ENCODE measurements at regions not wholly inside any gene's neighbourhood (a gene's known extent, or its start where the extent isn't known, plus 50 kb on each side); places are given as distances from the start of the nearest gene placed in this dataset.
"Not testable (repeated sequence)": the region's sequence is repeated elsewhere in the genome, so short reads cannot be mapped to it uniquely, and the experiment has no call there.

DNA sequence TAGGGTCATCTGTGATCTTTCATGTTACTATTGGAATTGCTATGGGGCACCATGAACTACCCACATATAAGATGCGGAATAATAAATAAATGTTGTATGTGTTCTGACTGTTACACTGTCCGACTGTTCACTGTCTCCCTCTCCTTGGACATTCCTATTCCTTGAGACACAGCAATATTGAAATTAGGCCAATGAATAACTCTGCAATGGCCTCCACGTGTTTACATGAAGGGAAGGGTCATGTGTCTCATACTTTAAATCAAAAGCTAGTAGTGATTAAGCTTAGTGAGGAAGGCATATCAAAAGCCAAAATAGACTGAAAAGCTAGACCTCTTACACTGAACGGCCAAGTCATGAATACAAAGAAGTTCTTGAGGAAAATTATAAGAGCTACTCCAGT lies 751.3 kb downstream of the SOCS6 start:
- no peak for DNase-seq

DNA sequence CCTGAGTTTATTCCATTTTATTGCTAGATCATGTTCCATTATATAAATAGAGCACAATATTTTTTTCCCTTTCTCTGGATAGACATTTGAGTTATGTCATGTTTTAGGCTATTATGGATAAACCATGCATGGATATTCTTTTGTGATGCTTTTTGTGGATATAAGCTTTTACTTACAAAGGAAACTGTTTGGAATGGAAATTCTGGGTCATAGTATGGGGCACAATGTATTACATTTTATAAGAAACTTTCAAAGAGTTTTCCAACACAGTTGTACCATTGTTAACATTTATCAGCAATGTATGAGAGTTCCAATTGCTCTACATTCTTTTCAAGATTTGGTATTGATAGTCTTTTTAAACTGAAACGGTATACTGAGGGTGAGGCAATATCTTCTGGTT lies 749.4 kb downstream of the SOCS6 start:
- no peak for DNase-seq

DNA sequence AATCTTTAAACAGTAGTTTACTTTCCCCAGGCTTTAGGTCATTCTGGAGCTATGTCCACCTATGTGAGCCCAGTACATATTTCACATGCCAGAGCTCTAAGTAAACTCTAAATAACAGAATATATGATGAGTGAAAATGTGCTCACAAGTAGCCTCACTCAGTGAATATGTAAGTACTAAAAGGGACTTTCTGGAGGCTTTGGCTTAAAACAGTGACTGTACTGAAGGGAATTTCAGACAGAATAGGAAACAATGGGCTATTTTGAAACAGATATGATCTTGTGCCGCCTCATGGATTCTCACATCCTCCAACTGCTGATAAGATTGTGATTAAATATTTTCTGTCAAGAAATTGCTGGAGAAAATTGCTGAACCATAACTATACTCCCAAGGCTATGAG lies 747.9 kb downstream of the SOCS6 start:
- DNase-seq = no peak

DNA sequence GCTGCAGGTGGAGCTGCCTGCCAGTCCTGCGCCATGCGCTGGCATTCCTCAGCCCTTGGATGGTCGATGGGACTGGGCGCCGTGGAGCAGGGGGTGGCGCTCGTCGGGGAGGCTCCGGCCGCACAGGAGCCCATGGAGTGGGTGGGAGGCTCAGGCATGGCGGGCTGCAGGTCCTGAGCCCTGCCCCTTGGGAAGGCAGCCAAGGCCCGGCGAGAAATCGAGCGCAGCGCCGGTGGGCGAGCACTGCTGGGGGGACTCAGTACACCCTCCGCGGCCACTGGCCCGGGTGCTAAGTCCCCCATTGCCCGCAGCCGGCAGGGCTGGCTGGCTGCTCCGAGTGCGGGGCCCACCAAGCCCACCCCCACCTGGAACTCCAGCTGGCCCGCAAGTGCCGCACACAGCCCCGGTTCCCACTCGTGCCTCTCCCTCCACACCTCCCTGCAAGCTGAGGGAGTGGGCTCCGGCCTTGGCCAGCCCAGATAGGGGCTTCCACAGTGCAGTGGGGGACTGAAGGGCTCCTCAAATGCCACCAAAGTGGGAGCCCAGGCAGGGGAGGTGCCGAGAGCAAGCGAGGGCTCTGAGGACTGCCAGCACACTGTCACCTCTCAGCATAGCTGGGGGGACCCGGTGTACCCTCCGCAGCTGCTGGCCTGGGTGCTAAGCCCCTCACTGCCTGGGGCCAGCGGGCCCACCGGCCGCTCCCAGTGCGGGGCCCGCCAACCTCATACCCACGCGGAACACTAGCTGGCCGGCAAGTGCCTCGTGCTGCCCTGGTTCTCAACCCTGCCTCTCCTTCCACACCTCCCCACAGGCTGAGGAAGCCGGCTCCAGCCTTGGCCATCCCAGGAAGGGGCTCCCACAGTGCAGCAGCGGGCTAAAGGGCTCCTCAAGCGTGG lies 742.7 kb downstream of the SOCS6 start:
- not testable (repeated sequence) for DNase-seq

DNA sequence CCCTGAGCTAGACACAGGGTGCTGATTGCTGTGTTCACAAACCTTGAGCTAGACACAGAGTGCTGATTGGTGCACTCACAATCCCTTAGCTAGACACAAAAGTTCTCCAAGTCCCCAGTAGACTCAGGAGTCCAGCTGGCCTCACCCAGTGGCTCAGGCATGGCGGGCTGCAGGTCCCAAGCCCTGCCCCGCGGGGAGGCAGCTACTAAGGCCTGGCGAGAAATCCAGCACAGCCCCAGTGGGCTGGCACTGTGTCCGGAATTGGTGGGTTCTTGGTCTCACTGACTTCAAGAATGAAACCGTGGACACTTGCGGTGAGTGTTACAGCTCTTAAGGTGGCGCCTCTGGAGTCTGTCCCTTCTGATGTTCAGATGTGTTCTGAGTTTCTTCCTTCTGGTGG lies 741.2 kb downstream of the SOCS6 start:
- not testable (repeated sequence) for DNase-seq

DNA sequence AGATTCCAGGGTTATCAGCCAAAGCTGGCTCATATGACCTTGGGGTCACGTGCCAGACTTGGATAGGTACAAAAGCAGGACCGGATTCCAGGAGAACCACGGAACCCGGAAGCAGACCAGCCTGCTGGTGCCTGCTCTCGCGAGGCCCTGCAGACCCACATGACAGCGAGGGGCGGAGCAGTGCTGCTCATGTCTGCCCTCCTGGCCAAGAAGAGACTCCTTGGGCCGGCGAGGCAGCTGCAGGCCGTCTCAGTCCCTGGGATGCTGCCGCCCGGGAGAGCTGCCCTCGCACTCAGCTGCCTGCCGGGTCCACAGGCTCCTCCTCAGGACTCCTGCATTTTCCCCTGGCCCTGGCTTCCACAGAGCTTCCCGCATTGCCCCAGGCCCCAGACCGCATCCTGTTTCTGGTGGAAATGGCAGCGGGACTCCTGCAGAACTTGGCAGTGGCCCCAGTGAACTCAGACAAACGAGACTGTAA lies 739.5 kb downstream of the SOCS6 start:
- no peak for DNase-seq

DNA sequence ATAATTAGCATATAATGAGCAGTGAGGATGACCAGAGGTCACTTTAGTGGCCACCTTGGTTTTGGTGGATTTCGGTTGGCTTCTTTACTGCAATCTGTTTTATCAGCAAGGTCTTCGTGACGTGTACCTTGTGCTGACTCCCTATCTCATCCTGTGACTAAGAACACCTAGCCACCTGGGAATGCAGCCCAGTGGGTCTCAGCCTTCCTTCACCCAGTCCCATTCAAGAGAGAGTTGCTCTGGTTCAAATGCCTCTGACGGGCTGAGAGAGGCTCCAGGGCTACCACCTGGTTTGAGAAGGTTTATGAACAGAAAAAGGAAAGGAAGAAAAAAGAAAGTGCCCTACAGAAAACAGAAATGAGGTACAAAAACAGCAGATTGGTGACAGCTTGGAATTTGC lies 738.7 kb downstream of the SOCS6 start:
- no peak for DNase-seq

DNA sequence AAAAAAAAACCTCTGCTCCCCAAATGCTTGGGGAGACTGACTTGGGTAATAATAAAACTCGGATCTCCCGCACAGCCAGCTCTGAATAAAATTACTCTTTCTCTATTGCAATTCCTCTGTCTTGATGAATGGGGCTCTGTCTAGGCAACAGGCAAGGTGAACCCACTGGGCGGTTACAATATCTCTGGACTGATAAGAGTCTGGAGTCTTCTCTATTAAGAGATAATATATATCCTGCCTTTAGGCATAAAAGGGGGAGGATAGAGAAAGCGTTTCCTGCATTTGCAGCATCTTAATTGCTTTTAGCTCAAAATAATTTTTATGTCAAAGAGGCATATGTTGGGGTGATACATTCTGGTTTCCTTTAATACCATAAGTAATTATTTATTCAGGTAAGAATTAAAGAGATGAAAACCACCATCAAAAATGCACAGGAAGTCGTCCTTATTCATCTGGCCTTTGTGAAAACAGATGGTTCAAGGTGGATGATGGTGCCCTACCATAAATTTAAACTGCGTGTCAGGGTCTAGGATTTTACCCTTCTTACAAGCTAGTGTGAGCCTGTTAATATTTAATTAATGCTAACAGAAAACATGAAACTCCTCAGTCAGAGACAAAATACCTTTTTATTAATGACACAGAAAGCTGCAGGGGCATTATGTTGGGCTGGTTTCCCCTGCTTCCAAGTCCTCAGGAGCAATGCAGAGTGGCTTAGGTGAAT lies 736.8 kb downstream of the SOCS6 start:
- DNase-seq = no peak

DNA sequence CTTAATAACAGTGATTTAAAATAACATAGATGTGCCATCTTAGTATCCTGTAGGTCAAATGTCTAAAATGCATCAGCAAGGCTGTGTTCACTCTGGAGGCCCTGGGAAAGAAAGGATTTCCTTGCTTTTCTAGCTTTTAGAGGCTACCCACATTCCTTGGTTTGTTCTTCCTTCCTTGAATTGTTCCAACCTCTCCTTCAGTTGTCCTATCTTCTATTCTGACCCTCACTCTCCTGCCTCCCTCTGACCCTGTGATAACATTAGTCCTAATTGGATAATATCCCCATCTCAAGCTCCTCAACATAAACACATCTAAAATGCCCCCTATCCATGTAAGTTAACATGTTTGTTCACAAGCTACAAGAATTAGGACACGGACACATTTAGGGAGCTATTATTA lies 733.5 kb downstream of the SOCS6 start:
- DNase-seq = no peak

DNA sequence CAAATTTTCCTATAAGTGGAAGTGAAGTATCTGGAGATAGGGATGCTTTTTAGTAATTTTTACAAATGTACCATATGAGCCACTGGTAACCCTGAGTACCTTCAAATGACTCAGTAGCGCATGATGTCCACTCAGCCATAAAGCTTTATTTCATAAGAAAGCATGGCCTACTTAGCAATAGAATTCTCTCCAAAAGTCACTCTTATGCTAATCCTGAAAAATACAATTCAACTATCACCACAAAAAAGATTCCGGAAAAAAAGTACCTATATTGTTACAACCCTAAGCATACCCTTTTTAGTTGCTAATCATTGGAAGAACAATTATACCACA lies 732.2 kb downstream of the SOCS6 start:
- DNase-seq = no peak

DNA sequence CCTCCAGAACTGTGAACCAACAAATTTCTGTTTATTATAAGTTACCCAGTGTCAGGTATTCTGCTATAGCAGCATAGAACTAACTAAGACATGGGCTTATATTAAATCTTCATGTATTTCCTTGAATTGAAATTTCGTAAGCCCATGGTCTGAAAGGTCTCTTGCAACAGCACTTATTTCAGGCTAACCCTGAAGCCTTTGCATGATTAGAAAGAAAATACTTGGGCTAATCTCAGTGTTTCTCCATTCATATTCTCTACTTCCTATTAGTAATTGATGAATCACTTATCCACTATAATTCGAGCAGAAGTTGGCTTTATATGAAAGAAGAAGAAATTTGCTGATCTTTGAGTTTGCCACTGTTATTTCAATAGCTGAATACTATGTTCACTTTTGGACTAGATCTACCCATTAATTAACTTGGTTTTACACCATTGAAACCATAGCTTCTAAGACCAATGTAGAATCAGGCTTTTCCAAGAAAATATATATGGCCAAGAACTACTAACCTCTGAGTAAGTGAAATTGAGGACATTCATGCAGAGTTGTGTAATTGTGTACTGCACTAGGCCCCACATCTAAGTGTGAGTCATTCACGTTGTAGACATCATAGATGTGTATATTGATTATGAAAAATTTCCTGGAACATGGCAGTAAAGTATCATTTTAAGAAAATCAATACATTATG lies 731.6 kb downstream of the SOCS6 start:
- DNase-seq = no peak

DNA sequence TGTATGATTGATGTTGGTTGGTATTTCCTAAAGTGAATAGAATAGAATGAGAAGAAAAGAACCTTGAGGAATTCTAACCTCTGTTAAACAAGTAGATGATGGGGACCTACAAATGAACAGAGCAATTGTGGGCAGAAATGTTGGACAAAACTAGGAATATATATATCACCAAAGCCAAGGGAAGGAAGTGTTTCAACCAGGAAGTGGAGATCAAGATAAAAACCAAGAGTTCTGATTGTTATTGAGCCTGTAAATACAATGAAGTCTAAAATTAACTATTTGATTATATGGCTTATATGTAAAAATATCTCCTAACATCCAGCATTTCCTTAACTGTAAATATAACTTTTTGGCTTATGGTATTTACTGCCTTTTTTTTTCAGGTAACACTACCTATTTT lies 730.0 kb downstream of the SOCS6 start:
- no peak for DNase-seq

DNA sequence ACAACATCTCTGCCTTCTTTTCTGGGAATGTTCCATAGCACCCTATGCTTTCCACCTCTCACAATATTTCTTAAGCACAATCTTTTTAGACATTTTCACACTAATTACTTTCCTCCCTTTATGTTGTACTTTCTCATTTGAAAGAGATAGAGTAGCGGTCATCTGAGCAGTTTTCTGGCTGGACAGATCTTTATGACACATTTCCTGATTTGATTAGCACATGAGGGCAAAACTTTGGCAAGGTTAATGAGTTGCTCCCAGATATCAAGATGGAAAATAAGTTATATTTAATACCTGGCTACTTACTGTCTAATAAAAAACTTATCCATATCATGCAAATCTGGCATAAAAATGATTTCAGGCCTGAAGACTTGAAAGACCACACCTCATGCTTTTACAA lies 723.9 kb downstream of the SOCS6 start:
- DNase-seq = no peak

DNA sequence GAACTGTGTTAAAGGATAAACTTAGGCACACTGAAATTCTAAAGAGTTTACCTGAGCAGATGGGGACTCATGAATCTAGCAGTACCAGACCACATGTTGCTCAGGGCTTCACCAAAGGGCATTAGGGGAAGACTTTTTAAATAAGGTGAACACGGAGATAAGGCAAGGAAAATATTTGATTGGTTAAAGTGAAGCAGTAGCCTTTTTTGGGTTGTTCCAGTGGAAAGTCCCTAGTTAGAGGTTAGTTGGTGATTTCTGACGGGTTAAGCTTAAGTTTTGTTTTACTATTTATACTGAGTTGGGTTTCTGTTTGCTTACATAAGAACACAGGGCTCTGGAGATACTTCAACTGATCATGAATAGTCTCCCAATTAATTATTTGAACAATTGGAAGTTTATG lies 722.5 kb downstream of the SOCS6 start:
- no peak for DNase-seq

DNA sequence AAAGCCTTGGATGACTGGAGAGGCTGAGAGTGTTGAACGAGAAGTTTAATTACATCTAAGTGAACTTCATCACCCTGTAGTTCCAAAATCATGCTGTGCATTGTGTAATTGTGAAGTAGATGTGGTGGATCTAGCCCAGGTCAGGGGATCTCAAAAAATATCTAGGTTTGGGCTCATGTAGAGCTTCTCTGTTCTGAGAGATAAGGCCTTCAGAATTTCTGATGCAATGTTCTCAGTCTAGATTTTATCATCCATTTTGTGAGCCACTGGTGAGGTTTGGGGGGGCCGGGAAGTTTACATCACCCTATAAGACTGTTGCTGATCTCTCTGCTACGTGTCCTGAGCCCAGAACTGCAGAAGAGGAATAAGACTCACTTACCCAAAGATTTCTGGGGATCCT lies 719.4 kb downstream of the SOCS6 start:
- no peak for DNase-seq

DNA sequence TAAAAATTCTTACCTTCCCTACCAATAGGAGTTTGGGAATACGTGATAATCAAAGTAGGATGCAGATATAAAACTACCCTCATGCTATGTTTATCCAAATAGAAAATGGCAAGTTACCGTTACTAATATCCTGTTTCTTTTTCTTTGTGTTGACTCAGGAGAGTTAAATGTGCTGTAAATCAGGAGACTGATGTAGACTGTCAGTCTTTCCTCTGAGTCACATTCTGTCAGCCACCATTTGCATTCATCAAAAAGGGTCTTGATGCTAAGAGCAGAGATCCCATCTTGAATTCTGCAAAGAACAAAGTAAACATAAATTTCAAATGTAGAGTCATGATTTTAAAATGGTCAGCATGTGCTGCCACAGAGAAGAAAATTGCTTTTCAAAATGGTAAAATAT lies 712.8 kb downstream of the SOCS6 start:
- DNase-seq = no peak

DNA sequence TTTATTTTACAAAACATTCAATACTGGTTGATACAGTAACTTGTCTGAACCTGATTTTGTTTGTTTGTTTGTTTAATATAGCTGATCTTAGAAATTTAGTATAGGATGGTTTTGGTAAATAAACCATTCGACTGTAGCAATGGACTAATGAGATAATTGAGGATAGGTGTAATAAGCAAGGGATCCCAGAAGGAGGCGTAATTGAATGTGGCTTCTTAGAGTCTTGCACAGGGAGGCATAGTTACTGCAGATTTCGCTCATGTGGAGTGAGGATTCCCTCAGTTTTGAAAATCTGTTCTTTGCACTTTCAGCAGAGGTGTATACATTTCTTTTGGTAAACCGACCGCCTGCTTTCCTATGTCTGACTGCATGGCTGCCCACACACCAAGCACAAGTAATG lies 709.6 kb downstream of the SOCS6 start:
- DNase-seq = no peak

DNA sequence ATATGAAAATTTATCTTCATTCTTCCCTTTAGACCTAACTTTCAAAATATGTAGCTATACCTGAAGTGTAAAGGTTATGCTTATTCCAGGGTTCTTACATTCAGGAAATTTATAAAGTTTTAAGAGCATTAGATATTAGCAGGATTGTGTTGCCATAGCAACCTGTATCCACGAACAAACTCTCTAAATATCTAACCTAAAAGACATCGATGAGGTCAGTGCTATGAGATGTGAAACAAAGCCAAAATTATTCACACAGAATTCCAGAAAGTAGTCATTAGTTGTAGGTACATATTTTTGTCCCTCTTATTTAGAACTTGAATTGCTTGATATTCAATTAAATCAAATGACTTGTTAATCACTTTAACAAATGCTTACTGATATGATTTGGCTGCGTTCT lies 705.3 kb downstream of the SOCS6 start:
- no peak for DNase-seq

DNA sequence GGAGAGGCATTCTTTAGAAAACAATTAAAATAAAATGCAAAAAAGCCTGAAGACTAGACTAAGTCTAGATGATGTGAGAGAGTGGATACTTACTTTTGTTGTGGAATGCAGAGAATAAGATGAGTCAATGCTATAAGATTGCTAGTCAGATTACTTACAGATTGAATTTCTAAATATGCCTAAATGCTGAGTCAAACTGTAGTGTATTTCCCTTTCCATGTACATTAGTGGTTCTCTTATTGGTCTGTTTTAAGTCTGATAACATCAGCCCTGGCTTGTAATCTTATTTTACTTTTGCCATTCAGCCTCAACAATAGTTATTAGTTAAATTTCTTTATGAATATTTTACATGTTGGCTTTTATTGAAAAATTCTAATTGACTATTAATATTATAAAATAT lies 702.7 kb downstream of the SOCS6 start:
- no peak for DNase-seq

DNA sequence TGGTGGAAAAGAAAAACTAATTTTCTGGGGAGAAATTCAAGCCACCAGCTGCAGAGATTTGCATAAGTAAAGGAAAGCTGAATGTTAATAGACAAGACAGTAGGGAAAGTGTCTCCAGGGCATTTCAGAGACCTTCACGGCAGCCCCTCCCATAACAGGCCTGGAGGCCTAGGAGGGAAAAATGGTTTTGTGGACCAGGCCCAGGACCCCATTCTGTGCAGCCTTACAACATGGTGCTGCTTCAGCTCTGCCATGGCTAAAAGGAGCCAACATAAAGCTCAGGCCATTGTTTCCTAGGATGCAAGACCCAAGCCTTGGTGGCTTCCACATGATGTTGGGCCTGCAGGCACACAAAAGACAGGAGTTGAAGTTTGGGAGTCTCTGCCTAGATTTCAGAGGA lies 697.1 kb downstream of the SOCS6 start:
- no peak for DNase-seq

DNA sequence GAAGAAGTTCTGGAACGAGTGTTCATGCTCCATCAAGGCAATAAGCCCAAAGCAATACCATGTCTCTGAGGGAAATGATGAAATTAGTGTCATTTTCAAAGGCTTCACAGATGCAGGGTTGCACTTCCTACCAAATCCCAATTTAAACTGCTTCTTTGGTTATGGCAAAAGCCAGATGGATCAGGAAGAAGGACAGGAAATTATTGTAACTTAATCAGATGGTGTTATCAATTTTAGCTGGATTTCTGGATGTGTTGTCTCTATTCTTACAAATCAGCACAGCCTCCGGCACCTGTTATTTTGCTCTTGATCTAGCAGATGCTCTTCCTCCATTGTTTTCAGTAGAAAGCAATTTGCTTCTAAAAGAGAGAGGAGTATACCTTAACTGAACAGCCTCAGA lies 693.4 kb downstream of the SOCS6 start:
- DNase-seq = no peak

DNA sequence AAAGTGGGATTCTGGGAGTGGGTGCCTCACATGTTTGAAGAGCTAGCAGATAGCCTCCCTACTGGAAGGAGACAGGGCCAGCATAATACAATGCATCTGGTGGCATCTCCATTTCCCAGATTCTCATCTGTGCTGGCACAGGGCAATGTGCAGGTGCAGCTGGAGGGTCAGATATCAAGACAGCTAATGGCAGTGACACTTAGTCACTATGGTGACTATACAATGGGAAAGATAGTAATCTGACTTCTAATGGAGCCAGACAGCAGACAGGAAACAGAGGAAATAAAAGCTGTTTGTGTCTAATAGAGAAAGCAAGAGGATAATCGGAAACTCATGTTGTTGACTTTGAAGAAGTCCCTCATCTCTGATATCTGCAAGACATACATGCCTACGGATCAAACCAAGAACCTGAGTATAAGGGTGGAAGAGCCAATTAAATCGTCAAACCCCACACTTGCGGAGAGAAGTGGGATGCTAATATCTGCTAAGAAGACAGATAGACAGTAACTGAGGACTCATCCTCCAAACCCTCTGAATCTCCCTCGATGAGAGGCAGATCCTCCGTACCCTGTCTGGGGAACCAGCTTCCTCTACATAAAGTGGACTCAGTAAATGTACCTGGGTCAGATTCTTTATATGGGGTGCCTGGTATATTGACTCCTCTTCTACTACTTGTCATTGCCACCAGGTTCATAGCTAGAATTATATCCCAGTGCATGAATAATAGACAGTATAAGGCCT lies 692.7 kb downstream of the SOCS6 start:
- DNase-seq = no peak

DNA sequence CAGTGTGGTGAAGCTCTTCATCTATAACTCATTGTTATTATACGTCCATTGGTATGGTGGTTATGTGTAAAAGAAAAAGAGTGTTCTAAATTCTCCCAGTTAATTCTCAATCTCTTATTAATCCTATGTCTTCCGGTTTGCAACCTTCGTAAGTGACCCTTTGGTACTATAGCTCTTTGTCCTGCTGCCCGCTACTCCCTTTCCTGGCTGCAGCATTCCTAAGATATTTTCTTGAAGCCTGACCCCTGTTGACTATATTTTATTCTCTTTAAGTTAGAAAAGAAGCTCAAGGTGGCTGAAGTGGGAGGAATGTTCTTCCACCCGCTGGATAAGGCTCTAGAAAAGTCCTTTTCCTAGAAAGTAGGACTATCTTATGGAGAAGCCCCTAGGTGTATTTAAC lies 684.8 kb downstream of the SOCS6 start:
- DNase-seq = no peak
